Tibial nerve (tissue), 4 donors: ENCODE measurements at regions not wholly inside any gene's neighbourhood (a gene's known extent, or its start where the extent isn't known, plus 50 kb on each side); places are given as distances from the start of the nearest gene placed in this dataset.

ENCODE experiments used
- EP300 ChIP-seq, 2 donors: sonication (generic); formaldehyde crosslinking; IDR thresholded peaks; one replicate each; pipeline ENCODE4 v1.6.1; 2017; ENCODE audit warnings: antibody characterized with exemption in 2 of 2, mild to moderate bottlenecking in 1 of 2
- POLR2A ChIP-seq, 2 donors: fragments of 450-650 bp; IDR thresholded peaks; one replicate each; pipeline ENCODE4 v1.6.1; 2017; ENCODE audit warnings: antibody characterized with exemption in 2 of 2, mild to moderate bottlenecking in 2 of 2, moderate library complexity in 2 of 2
- TF ChIP-seq, protein P1 (sequence below), 5 experiments: fragments of 200-600 bp in 3 of 5; fragments of 450-650 bp in 2 of 5; sonication (generic) in 3 of 5; IDR thresholded peaks; one replicate each; pipeline ENCODE4 v1.5.1; 2016 to 2019; ENCODE audit warnings: antibody characterized with exemption in 5 of 5, mild to moderate bottlenecking in 3 of 5, moderate library complexity in 2 of 5

DNA sequence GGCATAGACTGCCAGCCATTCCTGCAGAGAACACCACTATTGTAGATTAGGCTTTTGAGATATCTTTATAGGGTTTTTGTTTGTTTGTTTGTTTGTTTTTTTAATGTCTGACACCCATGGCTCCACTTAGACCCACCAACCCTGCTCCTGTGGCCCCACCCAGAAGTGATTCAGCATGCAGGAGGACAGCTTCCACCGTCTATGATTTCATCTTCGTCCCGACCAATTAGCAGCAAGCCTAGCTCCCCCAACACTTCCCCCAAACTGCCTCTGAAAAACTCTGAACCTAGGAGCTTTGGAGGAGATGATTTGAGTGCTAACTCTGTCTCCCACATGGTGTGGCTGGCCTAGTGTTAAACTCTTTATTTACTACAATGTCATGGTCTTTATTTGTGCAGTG is 108.3 kb upstream of the RXFP2 start:
- TF ChIP-seq, protein P1, sequence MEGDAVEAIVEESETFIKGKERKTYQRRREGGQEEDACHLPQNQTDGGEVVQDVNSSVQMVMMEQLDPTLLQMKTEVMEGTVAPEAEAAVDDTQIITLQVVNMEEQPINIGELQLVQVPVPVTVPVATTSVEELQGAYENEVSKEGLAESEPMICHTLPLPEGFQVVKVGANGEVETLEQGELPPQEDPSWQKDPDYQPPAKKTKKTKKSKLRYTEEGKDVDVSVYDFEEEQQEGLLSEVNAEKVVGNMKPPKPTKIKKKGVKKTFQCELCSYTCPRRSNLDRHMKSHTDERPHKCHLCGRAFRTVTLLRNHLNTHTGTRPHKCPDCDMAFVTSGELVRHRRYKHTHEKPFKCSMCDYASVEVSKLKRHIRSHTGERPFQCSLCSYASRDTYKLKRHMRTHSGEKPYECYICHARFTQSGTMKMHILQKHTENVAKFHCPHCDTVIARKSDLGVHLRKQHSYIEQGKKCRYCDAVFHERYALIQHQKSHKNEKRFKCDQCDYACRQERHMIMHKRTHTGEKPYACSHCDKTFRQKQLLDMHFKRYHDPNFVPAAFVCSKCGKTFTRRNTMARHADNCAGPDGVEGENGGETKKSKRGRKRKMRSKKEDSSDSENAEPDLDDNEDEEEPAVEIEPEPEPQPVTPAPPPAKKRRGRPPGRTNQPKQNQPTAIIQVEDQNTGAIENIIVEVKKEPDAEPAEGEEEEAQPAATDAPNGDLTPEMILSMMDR (IDR thresholded peaks at IDR 0.05), result no peak
- TF ChIP-seq EP300 (IDR thresholded peaks at IDR 0.05), result no peak
- no peak for TF ChIP-seq POLR2A (IDR thresholded peaks at IDR 0.05)
